ENCODE measurements at regions not wholly inside any gene's neighbourhood (a gene's known extent, or its start where the extent isn't known, plus 50 kb on each side); places are given as distances from the start of the nearest gene placed in this dataset.

GRCh38 chr2:45312275-45312674 is 298.8 kb downstream of the SRBD1 start:
- no peaks in the 10 kb centered on the region for H3K4me1 ChIP-seq
- no peaks in the 10 kb centered on the region for H3K27me3 ChIP-seq
- no peak for DNase-seq (ENCODE audit: low spot score in 2 of 2)
- TF ChIP-seq POLR2A (IDR thresholded peaks at IDR 0.05) (no peak), EP300 (IDR thresholded peaks at IDR 0.05) (no peak)
- TF ChIP-seq, protein P1, sequence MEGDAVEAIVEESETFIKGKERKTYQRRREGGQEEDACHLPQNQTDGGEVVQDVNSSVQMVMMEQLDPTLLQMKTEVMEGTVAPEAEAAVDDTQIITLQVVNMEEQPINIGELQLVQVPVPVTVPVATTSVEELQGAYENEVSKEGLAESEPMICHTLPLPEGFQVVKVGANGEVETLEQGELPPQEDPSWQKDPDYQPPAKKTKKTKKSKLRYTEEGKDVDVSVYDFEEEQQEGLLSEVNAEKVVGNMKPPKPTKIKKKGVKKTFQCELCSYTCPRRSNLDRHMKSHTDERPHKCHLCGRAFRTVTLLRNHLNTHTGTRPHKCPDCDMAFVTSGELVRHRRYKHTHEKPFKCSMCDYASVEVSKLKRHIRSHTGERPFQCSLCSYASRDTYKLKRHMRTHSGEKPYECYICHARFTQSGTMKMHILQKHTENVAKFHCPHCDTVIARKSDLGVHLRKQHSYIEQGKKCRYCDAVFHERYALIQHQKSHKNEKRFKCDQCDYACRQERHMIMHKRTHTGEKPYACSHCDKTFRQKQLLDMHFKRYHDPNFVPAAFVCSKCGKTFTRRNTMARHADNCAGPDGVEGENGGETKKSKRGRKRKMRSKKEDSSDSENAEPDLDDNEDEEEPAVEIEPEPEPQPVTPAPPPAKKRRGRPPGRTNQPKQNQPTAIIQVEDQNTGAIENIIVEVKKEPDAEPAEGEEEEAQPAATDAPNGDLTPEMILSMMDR (IDR thresholded peaks at IDR 0.05): no peak
- no peak overlapping the region for H3K4me3 ChIP-seq
- WGBS, 2 donors: 64 to 70% methylated on average over 7 of the region's 7 CpGs
- H3K36me3 ChIP-seq: no peaks in the 10 kb centered on the region
- peaks cover 0 to 6% (median 0%) of the 10 kb centered on the region in 4 donors for H3K9me3 ChIP-seq
- H3K27ac ChIP-seq: no peak overlapping the region

DNA sequence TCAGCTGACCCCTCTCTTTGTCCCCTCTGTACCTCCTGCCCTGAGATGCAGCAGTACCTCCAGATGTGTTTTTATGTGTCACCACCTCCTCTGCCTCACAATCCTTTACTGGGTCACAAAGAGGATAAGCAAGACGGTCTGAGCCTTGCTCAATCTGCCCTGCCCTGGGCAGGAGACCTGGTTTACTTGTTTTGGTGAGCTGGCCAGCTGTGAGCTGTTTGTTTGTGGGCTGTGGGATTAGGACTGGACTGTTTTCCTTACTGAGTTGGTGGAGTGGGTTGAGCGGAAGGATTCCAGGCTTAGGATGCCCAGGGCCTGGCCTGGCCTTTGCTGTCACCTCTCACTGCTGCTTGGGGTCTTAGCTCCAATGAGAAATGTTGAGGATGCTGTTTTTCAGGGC is 299.5 kb downstream of the SRBD1 start:
- Histone ChIP-seq H3K4me1 (no peaks in the 10 kb centered on the region), H3K4me3 (no peak overlapping the region), H3K27ac (no peak overlapping the region), H3K27me3 (no peaks in the 10 kb centered on the region), H3K36me3 (no peaks in the 10 kb centered on the region), H3K9me3 (peaks cover 0 to 6% (median 0%) of the 10 kb centered on the region in 4 donors)
- DNase-seq (ENCODE audit: low spot score in 2 of 2): no peak
- TF ChIP-seq, protein P1 (IDR thresholded peaks at IDR 0.05): no peak
- TF ChIP-seq POLR2A (IDR thresholded peaks at IDR 0.05): no peak
- no peak for TF ChIP-seq EP300 (IDR thresholded peaks at IDR 0.05)
- 71 to 74% methylated on average over 2 of the region's 2 CpGs for WGBS, 2 donors

GRCh38 chr2:45307147-45307546 is 297.9 kb upstream of the SIX2 start:
- H3K4me1 ChIP-seq: no peaks in the 10 kb centered on the region
- WGBS, 2 donors: 86 to 89% methylated on average over 11 of the region's 11 CpGs
- no peak for DNase-seq (ENCODE audit: low spot score in 2 of 2)
- TF ChIP-seq, protein P1 (IDR thresholded peaks at IDR 0.05): no peak
- peaks cover 0 to 6% (median 0%) of the 10 kb centered on the region in 4 donors for H3K9me3 ChIP-seq
- H3K4me3 ChIP-seq: no peak overlapping the region
- H3K27me3 ChIP-seq: no peaks in the 10 kb centered on the region
- H3K36me3 ChIP-seq: no peaks in the 10 kb centered on the region
- H3K27ac ChIP-seq: no peak overlapping the region

- H3K36me3 ChIP-seq: no peaks in the 10 kb centered on the region
- TF ChIP-seq, protein P1 (IDR thresholded peaks at IDR 0.05): no peak
- no peak for TF ChIP-seq EP300 (IDR thresholded peaks at IDR 0.05)
- no peak for TF ChIP-seq POLR2A (IDR thresholded peaks at IDR 0.05)
- no peak for DNase-seq (ENCODE audit: low spot score in 2 of 2)
- no peaks in the 10 kb centered on the region for H3K4me1 ChIP-seq
- H3K4me3 ChIP-seq: no peak overlapping the region
- no peaks in the 10 kb centered on the region for H3K9me3 ChIP-seq
- no peaks in the 10 kb centered on the region for H3K27me3 ChIP-seq
- WGBS, 2 donors: 65 to 78% methylated on average over 3 of the region's 3 CpGs
- H3K27ac ChIP-seq: no peak overlapping the region
These were observed 296.3 kb upstream of the SIX2 start for GRCh38 chr2:45305599-45305998.

DNA sequence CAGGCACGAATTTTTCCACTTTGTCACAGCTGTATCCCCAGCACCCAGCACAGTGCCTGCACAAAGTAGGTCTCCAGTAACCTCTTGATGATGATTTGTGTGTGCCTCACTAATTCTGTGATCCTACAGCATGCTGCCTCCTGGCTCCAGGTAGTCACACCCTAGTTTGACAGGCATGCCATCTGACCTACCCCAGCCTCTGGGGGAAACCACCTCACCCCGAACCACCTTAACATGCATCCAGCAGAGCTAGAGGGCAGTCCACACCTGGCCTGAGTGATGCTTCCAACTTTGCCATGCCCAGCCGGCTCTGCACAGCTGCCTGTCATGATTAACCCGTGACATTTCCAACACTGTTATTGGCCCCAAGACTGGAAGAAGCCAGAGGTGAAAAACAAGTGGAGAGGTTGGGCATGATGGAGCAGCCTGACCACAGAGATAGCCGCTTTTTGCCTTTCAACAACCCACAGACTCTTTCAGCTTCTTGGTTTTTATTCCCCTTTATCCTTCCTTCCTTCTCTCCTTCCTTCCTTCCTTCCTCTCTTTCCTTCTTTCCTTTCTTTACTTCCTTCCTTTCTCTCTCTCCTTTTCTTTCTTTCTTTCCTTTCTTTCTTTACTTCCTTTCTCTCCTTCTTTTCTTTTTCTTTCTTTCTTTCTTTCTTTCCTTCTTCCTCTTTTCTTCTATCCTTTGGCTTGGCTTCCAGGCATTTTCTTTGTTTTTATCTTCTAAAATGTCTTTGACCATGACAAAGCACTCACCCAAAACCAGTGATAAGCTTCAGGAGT is 294.4 kb upstream of the SIX2 start:
- no peaks in the 10 kb centered on the region for H3K9me3 ChIP-seq
- no peaks in the 10 kb centered on the region for H3K36me3 ChIP-seq
- H3K4me1 ChIP-seq: no peaks in the 10 kb centered on the region
- 80 to 82% methylated on average over 5 of the region's 5 CpGs for WGBS, 2 donors
- H3K27me3 ChIP-seq: no peaks in the 10 kb centered on the region
- no peak for DNase-seq (ENCODE audit: low spot score in 2 of 2)
- no peak overlapping the region for H3K4me3 ChIP-seq
- H3K27ac ChIP-seq: no peak overlapping the region
- TF ChIP-seq, protein P1 (IDR thresholded peaks at IDR 0.05): no peak
- no peak for TF ChIP-seq EP300 (IDR thresholded peaks at IDR 0.05)
- no peak for TF ChIP-seq POLR2A (IDR thresholded peaks at IDR 0.05)

Data from tibial nerve (tissue), 4 donors.